Endothelial cell of umbilical vein (primary cell): ENCODE measurements at regions not wholly inside any gene's neighbourhood (a gene's known extent, or its start where the extent isn't known, plus 50 kb on each side); places are given as distances from the start of the nearest gene placed in this dataset.

Experiments used
- EZH2 ChIP-seq: IDR thresholded peaks from 2 replicates; pipeline ENCODE4 v1.6.1; 2012; ENCODE audit warnings: borderline replicate concordance, low read depth, mild to moderate bottlenecking, moderate library complexity, low read length, inconsistent platforms; ENCODE audit not compliant: severe bottlenecking
- FOS ChIP-seq: IDR thresholded peaks from 2 replicates; pipeline ENCODE4 v1.6.1; 2011; ENCODE audit warnings: mild to moderate bottlenecking, low read length, moderate library complexity, borderline replicate concordance; ENCODE audit not compliant: insufficient read depth
- GATA2 ChIP-seq: IDR thresholded peaks from 2 replicates; pipeline ENCODE4 v1.7.0; 2011; ENCODE audit warnings: low read depth, mild to moderate bottlenecking, moderate library complexity, mixed read lengths, low read length; ENCODE audit not compliant: insufficient read length, insufficient read depth
- JUN ChIP-seq: IDR thresholded peaks from 2 replicates; pipeline ENCODE4 v1.6.1; 2011; ENCODE audit warnings: borderline replicate concordance, low read depth; ENCODE audit not compliant: insufficient read length, insufficient read depth
- MYC ChIP-seq: IDR thresholded peaks from one replicate; pipeline ENCODE4 v1.6.1; 2011; ENCODE audit warnings: mild to moderate bottlenecking, low read depth, low read length
- POLR2A ChIP-seq: IDR thresholded peaks from 2 replicates; pipeline ENCODE4 v1.6.1; 2012; ENCODE audit warnings: low read depth, mild to moderate bottlenecking, control low read depth, low read length
- POLR2AphosphoS5 ChIP-seq: IDR thresholded peaks from 2 replicates; pipeline ENCODE4 v1.6.1; 2012; ENCODE audit warnings: low read depth, mild to moderate bottlenecking, control low read depth, low read length, moderate library complexity; ENCODE audit not compliant: insufficient read depth
- TF ChIP-seq, protein P1 (sequence below), 2 donors: IDR thresholded peaks; 1 replicate in 1 of 2; 2 replicates in 1 of 2; pipeline ENCODE4 v1.5.1; 2011; ENCODE audit warnings: low read length in 2 of 2, mild to moderate bottlenecking in 2 of 2, moderate library complexity in 2 of 2, control low read depth in 1 of 2, inconsistent platforms in 1 of 2, low read depth in 1 of 2; ENCODE audit not compliant: insufficient read depth in 1 of 2; ENCODE audit errors: extremely low read depth in 1 of 2
- TF ChIP-seq, protein P2 (sequence below): IDR thresholded peaks from 2 replicates; pipeline ENCODE4 v1.6.1; 2011; ENCODE audit not compliant: insufficient read depth, insufficient read length

DNA sequence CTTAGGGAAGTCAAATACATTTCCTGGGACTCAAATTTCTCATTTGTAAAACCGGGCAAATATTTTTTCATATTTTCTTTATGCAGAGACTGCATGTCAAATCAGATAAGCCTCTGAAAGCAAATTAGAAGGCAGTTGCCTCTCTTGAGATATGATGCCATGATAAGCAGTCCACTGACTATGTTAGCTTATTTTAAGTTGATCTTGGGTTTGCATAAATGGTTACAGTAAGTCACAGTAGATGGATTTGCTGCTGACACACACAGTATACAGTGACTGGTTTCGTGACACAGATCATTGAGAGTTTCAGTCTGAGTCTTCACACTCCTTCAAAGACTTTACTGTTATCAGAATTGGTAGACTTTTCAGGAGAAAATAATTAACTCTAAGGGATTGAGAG, 927.6 kb upstream of the CDH8 start:
- TF ChIP-seq, protein P1, sequence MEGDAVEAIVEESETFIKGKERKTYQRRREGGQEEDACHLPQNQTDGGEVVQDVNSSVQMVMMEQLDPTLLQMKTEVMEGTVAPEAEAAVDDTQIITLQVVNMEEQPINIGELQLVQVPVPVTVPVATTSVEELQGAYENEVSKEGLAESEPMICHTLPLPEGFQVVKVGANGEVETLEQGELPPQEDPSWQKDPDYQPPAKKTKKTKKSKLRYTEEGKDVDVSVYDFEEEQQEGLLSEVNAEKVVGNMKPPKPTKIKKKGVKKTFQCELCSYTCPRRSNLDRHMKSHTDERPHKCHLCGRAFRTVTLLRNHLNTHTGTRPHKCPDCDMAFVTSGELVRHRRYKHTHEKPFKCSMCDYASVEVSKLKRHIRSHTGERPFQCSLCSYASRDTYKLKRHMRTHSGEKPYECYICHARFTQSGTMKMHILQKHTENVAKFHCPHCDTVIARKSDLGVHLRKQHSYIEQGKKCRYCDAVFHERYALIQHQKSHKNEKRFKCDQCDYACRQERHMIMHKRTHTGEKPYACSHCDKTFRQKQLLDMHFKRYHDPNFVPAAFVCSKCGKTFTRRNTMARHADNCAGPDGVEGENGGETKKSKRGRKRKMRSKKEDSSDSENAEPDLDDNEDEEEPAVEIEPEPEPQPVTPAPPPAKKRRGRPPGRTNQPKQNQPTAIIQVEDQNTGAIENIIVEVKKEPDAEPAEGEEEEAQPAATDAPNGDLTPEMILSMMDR (IDR thresholded peaks at IDR 0.05; ENCODE audit: extremely low read depth in 1 of 2, insufficient read depth in 1 of 2, low read depth in 1 of 2, low read length in 2 of 2): no peak
- TF ChIP-seq POLR2A: no peak
- no peak for TF ChIP-seq MYC
- no peak for TF ChIP-seq POLR2AphosphoS5
- no peak for TF ChIP-seq FOS
- TF ChIP-seq EZH2: no peak
- no peak for TF ChIP-seq GATA2
- no peak for TF ChIP-seq JUN
- TF ChIP-seq, protein P2, sequence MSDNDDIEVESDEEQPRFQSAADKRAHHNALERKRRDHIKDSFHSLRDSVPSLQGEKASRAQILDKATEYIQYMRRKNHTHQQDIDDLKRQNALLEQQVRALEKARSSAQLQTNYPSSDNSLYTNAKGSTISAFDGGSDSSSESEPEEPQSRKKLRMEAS: no peak
